ENCODE measurements at regions not wholly inside any gene's neighbourhood (a gene's known extent, or its start where the extent isn't known, plus 50 kb on each side); places are given as distances from the start of the nearest gene placed in this dataset.

DNA sequence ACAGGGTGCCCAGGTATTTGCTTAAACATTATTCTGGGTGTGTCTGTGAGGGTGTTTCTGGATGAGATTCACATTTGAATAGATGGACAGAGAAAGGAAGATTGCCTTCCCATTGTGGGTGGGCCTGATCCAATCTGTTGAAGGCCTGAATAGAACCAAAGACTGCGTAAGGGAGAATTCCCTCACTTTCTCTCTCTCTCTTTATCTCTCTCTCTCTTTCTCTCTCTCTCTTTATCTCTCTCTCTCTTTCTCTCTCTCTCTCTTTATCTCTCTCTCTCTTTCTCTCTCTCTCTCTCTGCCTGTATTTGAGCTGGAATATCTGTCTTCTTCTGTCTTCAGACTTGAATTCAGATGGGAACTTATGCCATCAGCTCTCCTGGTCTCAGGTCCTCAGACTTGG, 148.4 kb downstream of the FAM124B start:
- DNase-seq (ENCODE audit: low read depth): no peak
- TF ChIP-seq, protein P1, sequence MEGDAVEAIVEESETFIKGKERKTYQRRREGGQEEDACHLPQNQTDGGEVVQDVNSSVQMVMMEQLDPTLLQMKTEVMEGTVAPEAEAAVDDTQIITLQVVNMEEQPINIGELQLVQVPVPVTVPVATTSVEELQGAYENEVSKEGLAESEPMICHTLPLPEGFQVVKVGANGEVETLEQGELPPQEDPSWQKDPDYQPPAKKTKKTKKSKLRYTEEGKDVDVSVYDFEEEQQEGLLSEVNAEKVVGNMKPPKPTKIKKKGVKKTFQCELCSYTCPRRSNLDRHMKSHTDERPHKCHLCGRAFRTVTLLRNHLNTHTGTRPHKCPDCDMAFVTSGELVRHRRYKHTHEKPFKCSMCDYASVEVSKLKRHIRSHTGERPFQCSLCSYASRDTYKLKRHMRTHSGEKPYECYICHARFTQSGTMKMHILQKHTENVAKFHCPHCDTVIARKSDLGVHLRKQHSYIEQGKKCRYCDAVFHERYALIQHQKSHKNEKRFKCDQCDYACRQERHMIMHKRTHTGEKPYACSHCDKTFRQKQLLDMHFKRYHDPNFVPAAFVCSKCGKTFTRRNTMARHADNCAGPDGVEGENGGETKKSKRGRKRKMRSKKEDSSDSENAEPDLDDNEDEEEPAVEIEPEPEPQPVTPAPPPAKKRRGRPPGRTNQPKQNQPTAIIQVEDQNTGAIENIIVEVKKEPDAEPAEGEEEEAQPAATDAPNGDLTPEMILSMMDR (conservative IDR thresholded peaks at IDR 0.05; ENCODE audit: low read length): no peak
- H3K4me3 ChIP-seq (ENCODE audit: low read length): no peak overlapping the region

DNA sequence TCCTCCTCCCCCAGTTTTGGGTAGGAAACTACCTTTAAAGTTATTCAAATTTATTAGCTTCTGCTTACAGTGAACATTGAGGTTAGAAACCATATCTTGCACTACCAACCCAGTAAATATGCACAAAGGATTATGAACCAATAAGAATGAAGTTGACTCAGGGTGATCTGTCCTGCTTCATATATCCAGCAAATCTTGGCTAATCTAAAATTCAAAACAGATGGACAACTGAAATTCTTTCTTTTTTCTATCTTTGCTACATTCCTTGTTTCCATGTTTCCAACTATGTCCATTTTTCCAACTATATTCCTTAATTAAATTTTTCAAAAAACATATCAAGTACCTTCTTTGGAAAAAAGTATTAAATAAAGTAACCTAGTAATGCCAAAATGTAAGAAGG, 149.3 kb downstream of the FAM124B start:
- peak; percentile 88 for DNase-seq (ENCODE audit: low read depth)
- TF ChIP-seq, protein P1 (conservative IDR thresholded peaks at IDR 0.05; ENCODE audit: low read length): no peak
- no peak overlapping the region for H3K4me3 ChIP-seq (ENCODE audit: low read length)

DNA sequence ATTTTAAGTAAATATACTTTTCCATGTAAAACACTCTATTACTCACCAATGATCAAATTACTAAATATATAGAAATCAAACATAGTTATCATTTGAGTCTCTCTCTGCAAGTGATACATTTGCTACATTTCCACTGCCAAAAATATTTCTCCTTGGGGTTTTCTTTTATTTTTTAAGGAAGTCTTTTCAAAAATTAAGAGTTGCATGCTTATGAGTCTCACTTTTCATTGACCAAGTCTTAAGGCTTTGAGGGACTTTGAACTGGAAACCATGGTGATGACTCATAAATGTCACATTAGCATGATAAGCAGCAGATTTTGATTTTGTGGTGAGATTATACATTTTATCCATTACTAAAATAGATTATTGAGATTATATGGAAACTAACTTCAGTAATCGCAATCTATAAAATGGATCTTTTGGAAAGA, 152.9 kb downstream of the FAM124B start:
- TF ChIP-seq, protein P1 (conservative IDR thresholded peaks at IDR 0.05; ENCODE audit: low read length): no peak
- H3K4me3 ChIP-seq (ENCODE audit: low read length): no peak overlapping the region
- no peak for DNase-seq (ENCODE audit: low read depth)

DNA sequence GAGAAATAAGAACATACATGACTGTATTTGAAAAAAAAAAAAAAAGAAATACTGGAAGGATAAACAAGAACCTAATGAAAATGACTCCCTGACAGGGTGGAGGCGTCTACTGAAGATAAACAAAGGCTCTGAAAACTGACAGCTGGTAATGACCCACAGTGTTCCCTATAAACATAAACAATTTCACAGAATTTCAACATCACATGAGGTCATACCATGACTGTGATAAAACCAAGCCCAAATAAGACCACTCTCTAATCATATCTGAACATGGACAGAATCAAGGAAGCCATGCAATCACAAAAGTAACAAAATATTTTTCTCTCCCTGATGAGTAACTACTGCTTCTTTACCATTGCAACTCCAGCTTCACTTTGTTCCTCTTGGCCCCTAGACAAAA, 159.3 kb downstream of the FAM124B start:
- TF ChIP-seq, protein P1 (conservative IDR thresholded peaks at IDR 0.05; ENCODE audit: low read length): no peak

DNA sequence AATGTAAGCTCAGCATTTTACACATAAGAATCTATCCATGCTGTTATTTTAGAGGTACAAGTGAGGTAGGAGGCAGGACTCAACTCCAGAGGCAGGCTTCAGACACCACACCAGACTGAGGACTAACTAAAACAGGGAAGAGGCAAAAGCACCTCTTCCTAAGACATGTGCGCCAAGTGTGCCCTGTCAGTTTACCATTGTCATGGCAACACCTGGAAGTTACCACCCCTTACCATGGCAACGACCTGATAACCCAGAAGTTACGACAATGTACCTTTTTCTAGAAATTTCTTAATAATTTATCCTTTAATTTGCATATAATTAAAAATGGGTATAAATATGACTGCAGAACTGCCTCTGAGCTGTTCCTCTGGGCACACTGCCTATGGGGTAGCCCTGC, 160.1 kb downstream of the FAM124B start:
- TF ChIP-seq, protein P1 (conservative IDR thresholded peaks at IDR 0.05; ENCODE audit: low read length): no peak
- H3K4me3 ChIP-seq (ENCODE audit: low read length): no peak overlapping the region
- no peak for DNase-seq (ENCODE audit: low read depth)

More for the DNA sequence above, 159.3 kb downstream of the FAM124B start:
- no peak overlapping the region for H3K4me3 ChIP-seq (ENCODE audit: low read length)
- DNase-seq (ENCODE audit: low read depth): peak; percentile 29

DNA sequence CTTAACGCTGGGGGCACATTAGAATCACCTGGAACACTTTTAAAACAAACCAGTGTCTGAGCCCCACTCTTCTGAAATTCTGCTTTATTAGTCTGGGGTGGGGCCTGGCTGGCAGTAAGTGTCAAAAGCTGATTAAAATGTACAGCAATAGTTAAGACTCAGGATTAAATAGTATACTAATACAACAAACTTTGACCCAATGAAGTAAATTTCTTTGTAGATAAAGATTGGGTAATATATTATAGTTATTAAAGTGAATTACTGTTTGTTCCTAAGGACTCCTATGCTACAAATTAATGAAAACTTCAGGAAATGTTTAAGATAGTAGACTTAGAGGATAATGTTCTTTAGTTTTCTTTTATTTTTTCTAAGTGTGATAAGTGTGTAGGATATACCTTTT, 160.9 kb downstream of the FAM124B start:
- TF ChIP-seq, protein P1 (conservative IDR thresholded peaks at IDR 0.05; ENCODE audit: low read length): no peak
- H3K4me3 ChIP-seq (ENCODE audit: low read length): no peak overlapping the region
- DNase-seq (ENCODE audit: low read depth): no peak

DNA sequence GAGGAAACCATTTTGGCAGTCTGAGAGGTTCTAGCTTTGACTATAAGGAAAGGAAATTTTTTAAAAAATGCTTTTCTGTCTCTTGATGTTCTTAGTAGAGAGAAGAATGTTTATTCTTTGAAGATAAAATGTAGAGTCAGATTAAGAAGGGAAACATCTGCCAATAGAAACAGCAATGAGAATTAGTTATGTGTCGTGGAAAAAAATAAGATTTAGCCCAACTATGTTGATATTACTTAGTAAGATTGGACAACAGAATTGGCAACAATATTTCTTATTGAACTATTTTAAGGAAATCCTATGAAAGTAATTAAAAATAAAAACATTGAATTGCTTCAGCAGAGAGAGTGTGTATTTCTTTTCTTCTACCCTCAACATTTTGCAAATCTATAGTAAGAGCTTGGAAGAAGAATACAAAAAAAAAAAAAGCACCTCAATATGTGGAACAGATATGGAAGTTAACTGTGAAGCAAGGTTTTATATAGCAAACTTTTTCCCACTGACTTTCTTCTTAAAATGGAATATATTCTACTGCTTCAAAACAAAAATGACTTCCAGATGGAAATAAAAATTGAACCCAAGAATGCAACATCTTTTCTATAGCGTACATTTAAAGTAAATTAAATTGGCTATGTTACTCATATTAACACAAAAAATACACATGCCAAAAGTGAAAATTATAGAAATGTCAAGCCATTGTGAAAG, 177.9 kb downstream of the FAM124B start:
- no peak overlapping the region for H3K4me3 ChIP-seq (ENCODE audit: low read length)
- no peak for DNase-seq (ENCODE audit: low read depth)
- TF ChIP-seq, protein P1 (conservative IDR thresholded peaks at IDR 0.05; ENCODE audit: low read length): no peak

Measured in AG10803 (cell line).